ENCODE measurements at regions not wholly inside any gene's neighbourhood (a gene's known extent, or its start where the extent isn't known, plus 50 kb on each side); places are given as distances from the start of the nearest gene placed in this dataset.
"Not testable (repeated sequence)": the region's sequence is repeated elsewhere in the genome, so short reads cannot be mapped to it uniquely, and the experiment has no call there.

GRCh38 chr5:130808691-130809090 lies 356.4 kb downstream of the HINT1 start:
- no peak for DNase-seq

DNA sequence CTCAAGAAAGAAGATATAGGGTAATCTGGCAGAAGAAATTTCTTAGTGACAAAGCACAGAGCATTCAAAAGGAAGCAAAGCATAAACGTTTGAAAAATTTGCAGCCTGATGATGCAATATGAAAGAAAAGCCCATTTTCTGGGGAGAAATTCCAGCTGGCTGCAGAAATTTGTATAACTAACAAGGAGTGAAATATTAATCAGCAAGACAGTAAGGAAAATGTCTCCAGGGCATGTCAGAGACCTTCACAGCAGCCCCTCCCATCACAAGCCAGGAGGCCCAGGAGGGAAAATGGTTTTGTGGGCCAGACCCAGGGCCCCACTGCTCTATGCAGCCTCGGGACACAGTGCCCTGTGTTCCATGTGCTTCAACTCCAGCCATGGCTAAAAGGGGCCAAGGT lies 359.4 kb downstream of the HINT1 start:
- no peak for DNase-seq

DNA sequence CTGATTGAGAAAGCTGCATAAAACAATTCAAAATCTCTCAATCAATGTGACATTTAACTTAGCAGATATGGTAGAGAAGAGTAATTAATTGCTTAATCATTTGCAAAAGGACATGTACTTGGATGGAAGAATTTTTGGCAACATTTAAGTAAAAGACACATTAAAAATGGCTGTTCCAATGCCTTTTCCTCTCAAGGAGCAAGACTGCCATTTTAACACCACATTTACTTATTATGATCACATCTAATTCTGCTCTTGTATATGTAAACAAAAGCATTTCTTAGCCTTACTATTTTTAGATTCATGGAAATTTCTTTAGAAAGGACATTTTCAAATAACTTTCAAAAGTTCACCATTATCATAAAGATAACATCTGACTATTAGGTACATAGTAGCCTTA lies 360.0 kb downstream of the HINT1 start:
- no peak for DNase-seq

- DNase-seq: no peak
Measured at GRCh38 chr5:130801963-130802362, 363.1 kb downstream of the HINT1 start.

DNA sequence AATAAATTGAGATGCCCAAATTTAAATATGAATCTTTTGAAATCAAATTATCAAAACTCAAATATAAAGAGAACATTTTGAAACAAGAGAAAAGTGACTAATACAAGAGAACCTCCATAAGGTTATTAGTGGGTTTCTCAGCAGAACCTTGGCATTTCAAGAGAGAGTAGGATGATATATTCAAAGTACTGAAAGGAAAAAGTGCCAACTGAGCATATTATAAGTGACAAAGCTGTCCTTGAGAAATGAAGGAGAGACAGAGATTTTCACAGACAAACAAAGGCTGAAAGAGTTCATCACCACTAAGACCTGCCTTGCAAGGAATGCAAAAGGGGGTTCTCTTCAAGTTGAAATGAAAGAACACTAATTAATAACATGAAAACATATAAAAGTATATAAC lies 366.0 kb downstream of the HINT1 start:
- no peak for DNase-seq

DNA sequence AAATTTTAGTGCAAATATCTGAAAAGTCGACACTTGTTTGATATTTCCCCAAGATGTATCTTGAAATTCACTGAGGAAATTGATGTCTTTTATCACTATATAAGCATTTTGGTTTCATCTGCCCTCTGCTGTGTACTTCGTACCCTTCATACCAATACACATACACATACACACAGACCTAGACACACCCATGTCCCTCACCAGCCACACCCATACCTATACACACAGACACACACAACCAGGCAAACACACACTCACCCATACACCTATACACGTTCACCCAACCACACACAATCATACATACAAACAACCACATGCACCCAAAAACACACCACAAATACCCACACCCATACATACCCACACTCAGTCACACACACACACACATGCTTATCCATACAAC lies 367.8 kb downstream of the HINT1 start:
- no peak for DNase-seq

GRCh38 chr5:130796902-130797301 lies 368.2 kb downstream of the HINT1 start:
- no peak for DNase-seq

DNA sequence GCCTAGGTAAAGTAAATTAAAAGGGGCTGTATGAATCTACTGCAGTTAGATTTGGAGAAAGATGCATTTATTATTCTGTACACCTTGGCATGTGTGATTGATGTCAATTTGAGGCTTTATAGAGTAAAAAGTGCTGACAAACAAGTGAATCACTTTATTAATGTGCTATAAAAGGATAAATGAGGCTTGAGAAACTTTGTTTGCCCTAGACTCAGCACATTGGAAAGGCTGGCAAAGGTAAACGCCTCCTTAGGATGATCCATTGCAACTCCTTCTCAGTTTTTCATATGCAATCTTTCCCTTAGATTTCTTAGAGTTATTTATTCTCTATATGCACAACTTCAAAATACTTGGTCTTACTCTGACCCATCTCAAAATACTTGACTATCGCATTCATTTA lies 369.0 kb downstream of the HINT1 start:
- no peak for DNase-seq

DNA sequence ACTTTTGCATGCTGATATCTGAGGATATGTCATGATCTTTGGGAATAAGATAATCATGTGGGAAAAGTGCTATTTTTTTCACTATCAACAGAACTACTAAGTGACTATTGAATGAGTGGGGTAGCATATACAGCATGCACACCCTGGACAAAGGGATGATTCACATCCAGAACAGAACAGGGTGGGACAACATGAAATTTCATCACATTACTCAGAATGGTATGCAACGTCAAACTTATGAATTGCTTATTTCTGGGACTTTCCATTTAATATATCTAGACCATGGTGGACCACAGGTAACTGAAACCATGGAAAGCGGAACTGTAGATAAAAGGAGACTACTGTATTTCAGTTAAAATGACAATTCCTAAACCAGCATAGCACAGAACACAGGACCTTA lies 370.0 kb downstream of the HINT1 start:
- DNase-seq: no peak

DNA sequence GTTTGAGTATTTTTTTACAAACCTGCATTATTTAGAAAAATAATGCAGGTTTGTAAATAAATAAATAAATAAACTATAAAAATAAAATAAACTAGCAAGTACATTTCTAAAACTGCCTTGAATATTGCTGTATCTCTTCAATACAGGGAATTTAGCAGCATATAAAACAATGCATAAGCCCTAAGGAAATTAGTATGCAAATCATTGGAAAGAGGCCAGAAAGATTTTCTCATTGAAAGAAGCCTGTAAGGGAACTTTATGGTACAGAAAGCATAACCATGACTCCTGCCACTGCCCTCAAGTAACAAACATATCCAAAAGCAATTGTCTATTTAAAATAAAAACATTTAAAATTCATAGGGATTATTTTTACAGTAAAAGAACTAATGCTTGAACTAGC lies 387.3 kb downstream of the HINT1 start:
- no peak for DNase-seq

GRCh38 chr5:130773813-130774212 lies 391.2 kb downstream of the HINT1 start:
- DNase-seq: no peak

- DNase-seq: no peak
Measured at GRCh38 chr5:130762031-130762430, 403.0 kb downstream of the HINT1 start.

GRCh38 chr5:130759061-130759460 lies 406.0 kb downstream of the HINT1 start:
- DNase-seq: no peak

DNA sequence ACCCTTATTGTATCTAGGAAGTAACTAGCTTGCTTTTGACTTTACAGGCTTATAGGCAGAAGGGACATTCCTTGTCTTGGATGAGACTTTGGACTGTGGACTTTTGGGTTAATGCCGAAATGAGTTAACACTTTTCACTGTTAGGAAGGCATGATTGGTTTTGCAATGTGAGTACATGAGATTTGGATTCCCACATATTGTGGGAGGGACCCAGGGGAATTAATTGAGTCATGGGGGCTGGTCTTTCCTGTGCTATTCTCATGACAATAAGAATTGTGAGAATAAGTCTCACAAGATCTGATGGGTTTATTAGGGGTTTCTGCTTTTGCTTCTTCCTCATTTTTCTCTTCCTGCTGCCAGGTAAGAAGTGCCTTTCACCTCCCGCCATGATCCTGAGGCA lies 417.5 kb downstream of the HINT1 start:
- no peak for DNase-seq

DNA sequence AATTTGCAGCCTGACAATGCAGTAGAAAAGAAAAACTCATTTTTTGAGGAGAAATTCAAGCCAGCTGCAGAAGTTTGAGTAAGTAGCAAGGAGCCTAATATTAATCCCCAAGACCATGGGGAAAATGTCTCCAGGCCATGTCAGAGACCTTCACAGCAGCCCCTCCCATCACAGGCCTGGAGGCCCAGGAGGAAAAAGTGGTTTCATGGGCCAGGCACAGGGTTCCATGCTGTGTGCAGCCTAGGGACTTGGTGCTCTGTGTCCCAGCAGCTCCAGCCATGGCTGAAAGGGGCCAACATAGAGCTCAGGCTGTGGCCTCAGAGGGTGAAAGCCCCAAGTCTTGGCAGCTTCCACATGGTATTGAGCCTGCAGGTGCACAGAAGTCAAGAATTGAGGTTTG lies 418.4 kb downstream of the HINT1 start:
- not testable (repeated sequence) for DNase-seq

GRCh38 chr5:130743092-130743491 lies 422.0 kb downstream of the HINT1 start:
- DNase-seq: no peak

- no peak for DNase-seq
Measured at GRCh38 chr5:130740047-130740569, 424.9 kb downstream of the HINT1 start.

DNA sequence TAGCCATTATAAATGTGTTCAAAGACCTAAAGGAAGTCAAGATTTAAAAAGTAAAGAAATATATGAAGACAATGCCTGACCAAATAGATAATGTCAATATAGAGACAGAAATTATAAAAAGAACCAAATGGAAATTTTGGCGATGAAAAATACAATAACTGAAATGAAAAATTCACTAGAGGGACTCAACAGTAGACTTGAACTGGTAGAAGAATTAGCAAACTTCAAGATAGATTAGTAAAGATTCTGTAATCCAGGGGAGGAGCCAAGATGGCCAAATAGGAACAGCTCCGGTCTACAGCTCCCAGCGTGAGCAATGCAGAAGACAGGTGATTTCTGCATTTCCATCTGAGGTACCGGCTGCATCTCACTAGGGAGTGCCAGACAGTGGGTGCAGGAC lies 433.2 kb downstream of the HINT1 start:
- no peak for DNase-seq

DNA sequence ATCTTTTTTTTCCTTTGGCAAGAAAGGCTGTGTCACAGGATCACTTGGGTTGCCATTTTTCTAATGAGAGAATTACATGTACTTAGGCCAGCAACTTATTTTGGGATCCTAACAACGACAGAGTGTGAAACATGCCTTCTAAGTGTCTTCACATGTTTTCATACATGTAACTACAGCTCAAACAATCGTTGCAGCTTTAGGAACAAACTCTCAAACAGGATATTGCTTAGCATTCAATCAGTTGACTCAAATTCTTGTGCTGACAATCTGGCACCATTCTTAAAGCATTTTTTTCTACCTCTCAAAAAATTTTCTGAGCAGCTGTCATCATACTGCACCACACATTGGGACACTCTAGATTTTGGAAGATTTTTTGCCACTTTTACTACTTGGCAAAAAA lies 435.5 kb downstream of the HINT1 start:
- no peak for DNase-seq

- no peak for DNase-seq
Measured at GRCh38 chr5:130727830-130728229, 437.2 kb downstream of the HINT1 start.

- no peak for DNase-seq
Measured at GRCh38 chr5:130724658-130725057, 440.4 kb downstream of the HINT1 start.

DNA sequence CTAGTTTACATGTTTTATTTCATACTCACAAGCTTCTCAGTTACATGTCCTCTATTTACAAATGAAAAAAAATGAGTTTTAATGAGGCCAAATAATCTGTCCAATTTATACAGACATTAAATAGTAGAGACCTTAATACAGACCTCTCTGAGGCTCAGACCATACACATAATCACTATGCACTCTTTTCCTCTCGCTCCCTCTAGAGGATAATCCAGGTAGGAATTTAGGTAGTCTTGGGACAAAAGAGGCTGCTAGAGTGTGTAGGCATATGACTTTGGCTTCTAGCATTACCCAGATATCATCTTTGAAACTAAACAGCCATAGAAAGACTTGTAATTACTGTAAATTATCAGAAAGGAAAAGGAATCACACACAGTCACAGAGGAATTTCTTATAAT lies 444.7 kb downstream of the HINT1 start:
- no peak for DNase-seq

GRCh38 chr5:130715541-130715940 lies 449.5 kb downstream of the HINT1 start:
- DNase-seq: no peak

- no peak for DNase-seq
Measured at GRCh38 chr5:130714200-130714599, 450.9 kb downstream of the HINT1 start.

DNA sequence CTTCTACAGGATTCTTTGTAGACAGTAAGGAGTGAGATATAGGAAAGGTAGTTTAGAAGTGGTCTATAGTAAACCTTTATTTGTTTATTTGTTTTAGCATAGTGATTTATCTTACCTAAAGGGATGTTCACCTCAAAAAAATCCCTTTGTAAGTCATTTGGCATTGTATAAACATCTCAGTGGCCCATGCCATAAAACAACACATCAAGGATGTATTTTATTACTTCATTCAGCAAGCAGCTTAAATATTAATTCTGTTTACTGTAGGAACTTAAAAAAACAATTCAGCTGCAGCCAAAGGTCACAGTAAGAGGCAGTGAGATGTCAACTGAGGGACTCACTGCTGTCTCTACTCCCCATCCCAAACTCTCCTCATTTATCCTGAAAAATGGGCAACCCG lies 452.7 kb downstream of the HINT1 start:
- DNase-seq: no peak

DNA sequence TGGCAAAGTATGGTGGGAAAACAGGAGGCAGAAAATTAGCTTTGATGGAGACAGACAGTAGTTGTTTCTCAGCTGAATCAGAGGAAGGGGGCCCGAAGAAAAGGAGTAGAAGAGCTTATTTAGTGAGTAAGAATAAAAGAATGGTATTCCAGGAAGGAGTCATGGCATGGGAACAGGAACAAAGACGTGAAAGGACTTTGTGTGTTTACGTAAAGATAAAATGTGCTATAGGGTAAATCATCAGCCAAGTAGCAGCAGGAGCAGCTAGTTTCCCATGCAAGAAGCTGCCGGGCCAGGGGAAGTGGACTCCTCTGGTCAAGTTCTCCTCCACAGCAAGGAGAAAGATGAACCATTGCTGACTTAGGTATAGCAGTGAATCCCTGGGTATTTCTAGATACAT lies 454.5 kb downstream of the HINT1 start:
- no peak for DNase-seq
